HG02884 (cell line): ENCODE measurements at regions not wholly inside any gene's neighbourhood (a gene's known extent, or its start where the extent isn't known, plus 50 kb on each side); places are given as distances from the start of the nearest gene placed in this dataset.
"Not testable (repeated sequence)": the region's sequence is repeated elsewhere in the genome, so short reads cannot be mapped to it uniquely, and the experiment has no call there.

Source experiments
- ATAC-seq: cut with Tn5 transposase; IDR thresholded peaks from one replicate; pipeline ENCODE4 v1.9.1; 2021; ENCODE audit warnings: mild to moderate bottlenecking, moderate library complexity; ENCODE audit not compliant: unreplicated experiment

GRCh38 chr5:106493910-106494309, 1176.8 kb downstream of the EFNA5 start:
- ATAC-seq: no peak

GRCh38 chr5:106489004-106489403, 1181.7 kb downstream of the EFNA5 start:
- no peak for ATAC-seq

- no peak for ATAC-seq
These were observed 1182.3 kb downstream of the EFNA5 start for GRCh38 chr5:106488407-106488806.

- no peak for ATAC-seq
These were observed 1189.4 kb downstream of the EFNA5 start for GRCh38 chr5:106481374-106481773.

GRCh38 chr5:106476630-106477029, 1194.1 kb downstream of the EFNA5 start:
- ATAC-seq: no peak

- ATAC-seq: no peak
These were observed 1196.7 kb downstream of the EFNA5 start for GRCh38 chr5:106474066-106474465.

GRCh38 chr5:106459541-106459940, 1211.2 kb downstream of the EFNA5 start:
- ATAC-seq: no peak

- no peak for ATAC-seq
These were observed 1215.9 kb downstream of the EFNA5 start for GRCh38 chr5:106454651-106455415.

GRCh38 chr5:106454050-106454449, 1216.7 kb downstream of the EFNA5 start:
- ATAC-seq: no peak

GRCh38 chr5:106451998-106452397, 1218.7 kb downstream of the EFNA5 start:
- no peak for ATAC-seq

- ATAC-seq: no peak
These were observed 1227.0 kb downstream of the EFNA5 start for GRCh38 chr5:106443746-106444145.

- ATAC-seq: no peak
These were observed 1235.6 kb downstream of the EFNA5 start for GRCh38 chr5:106435185-106435584.

- ATAC-seq: not testable (repeated sequence)
These were observed 1240.0 kb downstream of the EFNA5 start for GRCh38 chr5:106430733-106431132.

- ATAC-seq: no peak
These were observed 1247.4 kb downstream of the EFNA5 start for GRCh38 chr5:106423109-106423897.

- no peak for ATAC-seq
These were observed 1250.6 kb downstream of the EFNA5 start for GRCh38 chr5:106420102-106420501.

GRCh38 chr5:106418196-106418595, 1252.5 kb downstream of the EFNA5 start:
- no peak for ATAC-seq

GRCh38 chr5:106417566-106417965, 1253.2 kb downstream of the EFNA5 start:
- ATAC-seq: no peak

- ATAC-seq: no peak
These were observed 1253.6 kb downstream of the EFNA5 start for GRCh38 chr5:106417163-106417562.

- ATAC-seq: no peak
These were observed 1255.2 kb downstream of the EFNA5 start for GRCh38 chr5:106415541-106415940.

GRCh38 chr5:106414342-106414741, 1256.4 kb downstream of the EFNA5 start:
- no peak for ATAC-seq

- ATAC-seq: no peak
These were observed 1258.1 kb downstream of the EFNA5 start for GRCh38 chr5:106412606-106413005.

GRCh38 chr5:106408570-106408969, 1262.2 kb downstream of the EFNA5 start:
- no peak for ATAC-seq
